K562 (cell line): ENCODE measurements at regions not wholly inside any gene's neighbourhood (a gene's known extent, or its start where the extent isn't known, plus 50 kb on each side); places are given as distances from the start of the nearest gene placed in this dataset.

Experiments
- ATF2 ChIP-seq: sonication (generic); formaldehyde crosslinking; IDR thresholded peaks from 2 replicates; pipeline ENCODE4 v1.8.1; 2022; ENCODE audit warnings: missing genetic modification reagents
- KLF13 ChIP-seq: fragments of 450-650 bp; IDR thresholded peaks from 2 replicates; pipeline ENCODE4 v1.6.1; 2016; ENCODE audit warnings: missing genetic modification characterization, low read depth, mild to moderate bottlenecking, missing compliant biosample characterization, moderate library complexity, borderline replicate concordance
- MAFF ChIP-seq: IDR thresholded peaks from 2 replicates; pipeline ENCODE4 v1.6.1; 2012; ENCODE audit warnings: low read length, improper control_type of control experiment
- MED1 ChIP-seq: sonication (generic); formaldehyde crosslinking; IDR thresholded peaks from 2 replicates; pipeline ENCODE4 v1.8.1; 2023; ENCODE audit warnings: missing genetic modification reagents, borderline replicate concordance
- RBM17 ChIP-seq: fragments of 200-400 bp; formaldehyde crosslinking; IDR thresholded peaks from 2 replicates; pipeline ENCODE4 v1.6.1; 2017; ENCODE audit warnings: low read depth, mild to moderate bottlenecking, low read length, borderline replicate concordance
- ZNF318 ChIP-seq, 2 experiments: fragments of 450-650 bp; IDR thresholded peaks; 2 replicates each; pipeline ENCODE4 v1.6.1; 2016; ENCODE audit warnings: mild to moderate bottlenecking in 2 of 2, borderline replicate concordance in 1 of 2, low read depth in 1 of 2, moderate library complexity in 1 of 2

GRCh38 chr12:71011261-71011660, 90.7 kb upstream of the PTPRR start (continued):
- no peak for TF ChIP-seq ZNF318 (IDR thresholded peaks at IDR 0.05; ENCODE audit: borderline replicate concordance in 1 of 2, low read depth in 1 of 2)
- peak; percentile 40; the same call in 1 of the 2 replicates for TF ChIP-seq MAFF
- no peak for TF ChIP-seq MED1 (CRISPR knock-in tag)
- no peak for TF ChIP-seq RBM17
- no peak for TF ChIP-seq KLF13
- no peak for TF ChIP-seq ATF2
